B cell (primary cell): ENCODE measurements at regions not wholly inside any gene's neighbourhood (a gene's known extent, or its start where the extent isn't known, plus 50 kb on each side); places are given as distances from the start of the nearest gene placed in this dataset.

ENCODE experiments used
- ATAC-seq: fragments of 200-7000 bp; cut with Tn5 transposase; one replicate; pipeline ENCODE4 v1.10.0; 2021; ENCODE audit warnings: low read depth, mild to moderate bottlenecking, moderate number of reproducible peaks, moderate library complexity
- CTCF ChIA-PET: fragments of 350-600 bp; sonication (Branson Sonifier 250); formaldehyde crosslinking; loops from one replicate; lab custom pipeline; 2021; ENCODE audit warnings: antibody characterized with exemption, inconsistent platforms; lab: Charles Lee
- POLR2A ChIA-PET: fragments of 350-600 bp; sonication (Branson Sonifier 250); formaldehyde crosslinking; loops from one replicate; lab custom pipeline; 2021; ENCODE audit warnings: antibody characterized with exemption; lab: Charles Lee
- DNase-seq: peaks from one replicate; pipeline ENCODE4 v3.0.0; 2013
- H2AFZ ChIP-seq: 2 replicates; pipeline ENCODE4 v1.6.1; 2012; ENCODE audit warnings: mild to moderate bottlenecking, low read depth, low read length; ENCODE audit not compliant: insufficient read depth, poor library complexity, severe bottlenecking
- H3K27ac ChIP-seq, 2 donors: 1 replicate in 1 of 2; 2 replicates in 1 of 2; pipeline ENCODE4 v1.5.1; 2012 to 2013; ENCODE audit warnings: low read length in 2 of 2, mild to moderate bottlenecking in 2 of 2, moderate library complexity in 1 of 2
- H3K27me3 ChIP-seq, 4 experiments: fragments of 200-600 bp in 1 of 4; sonication (generic) in 1 of 4; replicated peaks in 1 of 4; 1 replicate in 2 of 4; 2 replicates in 2 of 4; pipeline versions ENCODE4 v1.6.1 to v1.7.0; 2013 to 2016; ENCODE audit warnings: low read length in 3 of 4, mild to moderate bottlenecking in 2 of 4, mixed read lengths in 1 of 4, moderate library complexity in 1 of 4; ENCODE audit not compliant: insufficient read depth in 4 of 4, control insufficient read depth in 3 of 4; ENCODE audit errors: control extremely low read depth in 1 of 4
- H3K36me3 ChIP-seq, 2 experiments: replicated peaks in 1 of 2; 1 replicate in 1 of 2; 2 replicates in 1 of 2; pipeline versions ENCODE4 v1.6.1 to v1.7.1; 2013; ENCODE audit warnings: low read length in 1 of 2; ENCODE audit not compliant: insufficient read depth in 2 of 2, control insufficient read depth in 1 of 2; ENCODE audit errors: control extremely low read depth in 1 of 2, extremely low read depth in 1 of 2
- H3K4me1 ChIP-seq, 2 donors: fragments of 200-600 bp in 1 of 2; sonication (generic) in 1 of 2; 1 replicate in 1 of 2; 2 replicates in 1 of 2; pipeline versions ENCODE4 v1.5.1 to v1.6.1; 2013 to 2017; ENCODE audit warnings: low read length in 2 of 2; ENCODE audit not compliant: control insufficient read depth in 2 of 2, insufficient read depth in 2 of 2
- H3K4me2 ChIP-seq: replicated peaks from 2 replicates; pipeline ENCODE3; 2012; ENCODE audit warnings: mild to moderate bottlenecking, low read depth, low read length; ENCODE audit not compliant: poor library complexity, severe bottlenecking
- H3K4me3 ChIP-seq, 5 experiments: fragments of 200-600 bp in 1 of 5; sonication (generic) in 1 of 5; 1 replicate in 3 of 5; 2 replicates in 2 of 5; pipeline versions ENCODE4 v1.5.1 to v1.7.0; 2011 to 2016; ENCODE audit warnings: low read length in 4 of 5, mild to moderate bottlenecking in 4 of 5, low read depth in 2 of 5, control low read depth in 1 of 5, moderate library complexity in 1 of 5; ENCODE audit not compliant: insufficient read depth in 1 of 5; ENCODE audit errors: control extremely low read depth in 1 of 5, extremely low read depth in 1 of 5
- H3K79me2 ChIP-seq: fragments of 200-600 bp; sonication (generic); one replicate; pipeline ENCODE4 v1.6.0; 2016; ENCODE audit warnings: low read length; ENCODE audit not compliant: control insufficient read depth, insufficient read depth
- H3K9ac ChIP-seq: fragments of 200-600 bp; sonication (generic); 2 replicates; pipeline ENCODE4 v1.6.1; 2017; ENCODE audit warnings: mild to moderate bottlenecking, low read length, moderate library complexity
- H3K9me3 ChIP-seq, 3 donors: one replicate each; pipeline versions ENCODE4 v1.6.1 to v1.7.1; 2013; ENCODE audit warnings: low read length in 2 of 3; ENCODE audit not compliant: control insufficient read depth in 2 of 3, insufficient read depth in 1 of 3; ENCODE audit errors: control extremely low read depth in 1 of 3
- H4K20me1 ChIP-seq: 2 replicates; pipeline ENCODE4 v1.6.0; 2012; ENCODE audit warnings: mild to moderate bottlenecking, low read length; ENCODE audit not compliant: insufficient read depth, control insufficient read depth, poor library complexity, severe bottlenecking
- H3K27ac Mint-ChIP-seq: one replicate; pipeline ENCODE4 v1.8.0; 2021; ENCODE audit warnings: mixed read lengths
- H3K27me3 Mint-ChIP-seq: one replicate; pipeline ENCODE4 v1.8.0; 2021; ENCODE audit warnings: mixed read lengths
- H3K4me1 Mint-ChIP-seq: one replicate; pipeline ENCODE4 v1.8.0; 2021; ENCODE audit warnings: mixed read lengths
- H3K4me3 Mint-ChIP-seq: one replicate; pipeline ENCODE4 v1.8.0; 2021; ENCODE audit warnings: mixed read lengths
- H3K9me3 Mint-ChIP-seq: one replicate; pipeline ENCODE4 v1.8.0; 2022; ENCODE audit warnings: mixed read lengths; ENCODE audit not compliant: insufficient read depth
- CTCF ChIP-seq: fragments of 200-600 bp; IDR thresholded peaks from one replicate; pipeline ENCODE4 v1.8.0; 2022; ENCODE audit warnings: antibody characterized with exemption, mild to moderate bottlenecking
- EZH2 ChIP-seq: IDR thresholded peaks from 2 replicates; pipeline ENCODE4 v1.6.1; 2012; ENCODE audit warnings: borderline replicate concordance, low read depth, mild to moderate bottlenecking, moderate library complexity, low read length; ENCODE audit not compliant: insufficient read depth, poor library complexity, severe bottlenecking
- WGBS: methylation state at CpG from one replicate; pipeline ENCODE4 v1.1.5; 2013; ENCODE audit warnings: missing lambda C conversion rate; ENCODE audit not compliant: insufficient coverage; 5-methylcytosine and 5-hydroxymethylcytosine counted together
- intact Hi-C: fragments of 100-400 bp; cut with micrococcal nuclease; formaldehyde crosslinking; loops from one replicate; pipeline ENCODE4 v1.10.0; 2022

DNA sequence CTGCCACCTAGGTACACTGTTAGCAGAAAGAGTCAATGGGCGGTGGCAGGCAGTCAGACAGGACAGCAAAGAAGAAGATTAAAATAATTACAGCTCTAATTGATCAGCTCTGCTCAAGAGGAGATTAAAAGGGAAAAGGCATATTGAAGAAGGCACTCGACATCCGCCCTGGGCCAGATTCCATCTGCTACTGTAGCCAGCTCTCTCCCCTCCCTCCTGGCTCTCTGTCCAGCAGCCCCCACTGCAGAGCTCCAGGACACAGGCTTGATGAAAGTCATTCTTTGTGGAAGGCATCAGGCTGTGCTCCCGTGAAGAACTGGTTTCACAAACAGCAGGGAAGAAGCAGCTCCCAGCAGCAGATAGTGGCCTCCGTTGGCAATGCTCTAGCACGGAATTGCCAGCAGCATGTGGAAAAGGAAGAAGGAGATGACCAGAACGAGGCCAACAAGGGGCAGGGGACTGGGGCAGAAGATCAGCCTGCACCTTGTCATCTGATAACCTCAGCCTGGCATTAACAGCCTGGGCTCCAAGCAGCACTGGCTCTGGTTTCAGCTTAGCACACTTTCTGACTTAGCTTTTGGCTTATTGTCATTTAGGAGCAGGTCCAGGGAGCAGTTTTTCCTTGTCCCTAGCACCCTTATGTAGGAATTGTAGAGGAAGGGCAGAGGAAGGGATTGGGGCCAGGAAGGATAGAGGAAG, 465.9 kb downstream of the KIF16B start:
- peaks cover 52% of the 10 kb centered on the region for H3K4me1 Mint-ChIP-seq
- peaks cover 31% of the 10 kb centered on the region in 2 donors for H3K4me1 ChIP-seq
- CTCF ChIA-PET, result no interaction called here
- TF ChIP-seq EZH2, result no peak
- TF ChIP-seq CTCF, result no peak
- no peak overlapping the region for H3K4me3 Mint-ChIP-seq
- DNase-seq (no peak), ATAC-seq (no peak)
- no peaks in the 10 kb centered on the region for H3K79me2 ChIP-seq
- H3K27ac ChIP-seq, result no peak overlapping the region
- H3K9me3 ChIP-seq, result peaks cover 0 to 3% (median 0%) of the 10 kb centered on the region in 3 donors
- H2AFZ ChIP-seq, result no peak overlapping the region
- H3K9ac ChIP-seq, result no peak overlapping the region
- no peaks in the 10 kb centered on the region for H3K9me3 Mint-ChIP-seq
- POLR2A ChIA-PET, result no interaction called here
- H3K36me3 ChIP-seq, result no peaks in the 10 kb centered on the region
- H3K27me3 Mint-ChIP-seq, result no peaks in the 10 kb centered on the region
- H3K4me3 ChIP-seq, result no peak overlapping the region
- H3K27ac Mint-ChIP-seq, result no peak overlapping the region
- WGBS, result 83% methylated on average over 5 of the region's 7 CpGs
- intact Hi-C loops, result no loop called here
- H4K20me1 ChIP-seq, result no peaks in the 10 kb centered on the region
- H3K4me2 ChIP-seq, result no peak overlapping the region
- H3K27me3 ChIP-seq, result no peaks in the 10 kb centered on the region

- H3K9me3 Mint-ChIP-seq, result no peaks in the 10 kb centered on the region
- no peaks in the 10 kb centered on the region for H3K27me3 ChIP-seq
- TF ChIP-seq CTCF, result no peak
- no peak for TF ChIP-seq EZH2
- no peak overlapping the region for H3K4me3 ChIP-seq
- no CpG with 5 or more reads among the region's 2 CpGs for WGBS
- DNase-seq (no peak), ATAC-seq (no peak)
- H3K9ac ChIP-seq, result no peak overlapping the region
- H3K36me3 ChIP-seq, result no peaks in the 10 kb centered on the region
- H2AFZ ChIP-seq, result no peak overlapping the region
- H3K27ac ChIP-seq, result no peak overlapping the region
- H4K20me1 ChIP-seq, result no peaks in the 10 kb centered on the region
- H3K79me2 ChIP-seq, result no peaks in the 10 kb centered on the region
- CTCF ChIA-PET, result interaction anchor here (0.9 kb wide), 1 partner anchor 18 kb away, joined by 3 read pairs; no protein-coding TSS in a partner anchor
- H3K27ac Mint-ChIP-seq, result no peak overlapping the region
- POLR2A ChIA-PET, result no interaction called here
- H3K4me2 ChIP-seq, result no peak overlapping the region
- no peaks in the 10 kb centered on the region for H3K27me3 Mint-ChIP-seq
- peaks cover 52% of the 10 kb centered on the region for H3K4me1 Mint-ChIP-seq
- H3K9me3 ChIP-seq, result peaks cover 0 to 3% (median 0%) of the 10 kb centered on the region in 3 donors
- H3K4me3 Mint-ChIP-seq, result no peak overlapping the region
- H3K4me1 ChIP-seq, result peaks cover 28 to 31% of the 10 kb centered on the region in 2 donors
- intact Hi-C loops, result no loop called here
These were observed 466.9 kb downstream of the KIF16B start for GRCh38 chr20:16106191-16106849.
